Esophagus squamous epithelium (tissue), 5 donors: ENCODE measurements at regions not wholly inside any gene's neighbourhood (a gene's known extent, or its start where the extent isn't known, plus 50 kb on each side); places are given as distances from the start of the nearest gene placed in this dataset.

Experiments
- DNase-seq: peaks from one replicate; lab custom pipeline; 2025; lab: John Stamatoyannopoulos, UW
- H3K27ac ChIP-seq, 4 donors: fragments of 200-600 bp; sonication (generic); one replicate each; pipeline ENCODE4 v1.5.1; 2016 to 2019; ENCODE audit warnings: mild to moderate bottlenecking in 1 of 4
- H3K27me3 ChIP-seq, 4 donors: fragments of 200-600 bp; sonication (generic); 1 replicate in 3 of 4; 2 replicates in 1 of 4; pipeline versions ENCODE4 v1.5.1 to v1.6.0; 2017 to 2021; ENCODE audit warnings: antibody characterized with exemption in 1 of 4
- H3K36me3 ChIP-seq, 3 donors: fragments of 200-600 bp; sonication (generic); one replicate each; pipeline ENCODE4 v1.5.1; 2016 to 2019
- H3K4me1 ChIP-seq, 3 donors: fragments of 200-600 bp; sonication (generic); one replicate each; pipeline ENCODE4 v1.5.1; 2017 to 2019
- H3K4me3 ChIP-seq, 4 donors: fragments of 200-600 bp; sonication (generic); 1 replicate in 3 of 4; 2 replicates in 1 of 4; pipeline ENCODE4 v1.5.1; 2016 to 2019; ENCODE audit warnings: mild to moderate bottlenecking in 2 of 4, moderate library complexity in 1 of 4
- H3K9me3 ChIP-seq, 3 donors: fragments of 200-600 bp; sonication (generic); one replicate each; pipeline ENCODE4 v1.5.1; 2016 to 2019
- POLR2A ChIP-seq, 4 donors: fragments of 450-650 bp; IDR thresholded peaks; one replicate each; pipeline ENCODE4 v1.6.1; 2017; ENCODE audit warnings: antibody characterized with exemption in 4 of 4, mild to moderate bottlenecking in 4 of 4, moderate library complexity in 3 of 4
- WGBS, 2 donors: methylation state at CpG; one replicate each; pipeline ENCODE4 v1.1.5; 2018; 5-methylcytosine and 5-hydroxymethylcytosine counted together
- intact Hi-C: fragments of 100-400 bp; cut with DNase I; formaldehyde crosslinking; loops from one replicate; pipeline ENCODE4 v1.15.0; 2022
- TF ChIP-seq, protein P1 (sequence below), 6 experiments: fragments of 450-650 bp in 4 of 6; fragments of 200-600 bp in 2 of 6; sonication (generic) in 2 of 6; IDR thresholded peaks; one replicate each; pipeline ENCODE4 v1.5.1; 2016 to 2019; ENCODE audit warnings: antibody characterized with exemption in 6 of 6, mild to moderate bottlenecking in 4 of 6, moderate library complexity in 4 of 6
- donor health status: DM: yes; HTN: yes; CAD: no.

DNA sequence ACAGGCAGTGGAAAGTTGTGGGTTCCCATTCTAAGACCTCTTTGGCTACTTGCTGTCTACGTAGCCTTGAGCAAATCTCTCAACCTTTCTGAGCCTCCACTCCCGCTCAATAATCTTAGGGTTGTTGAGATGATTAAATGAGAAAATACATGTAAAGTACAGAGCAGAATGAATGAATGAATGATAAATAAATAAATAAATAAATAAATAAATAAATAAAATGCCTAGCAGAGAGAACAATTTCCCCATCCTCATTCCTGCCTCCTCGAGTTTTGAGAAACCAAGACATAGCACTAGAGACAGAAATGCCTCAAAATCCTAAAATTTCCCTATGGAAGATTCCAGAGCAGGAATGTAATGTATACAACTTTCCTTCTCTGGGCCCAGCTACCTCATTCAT, 128.3 kb upstream of the RAD23B start:
- Histone ChIP-seq H3K36me3 (no peaks in the 10 kb centered on the region), H3K27ac (no peak overlapping the region), H3K4me1 (no peaks in the 10 kb centered on the region), H3K4me3 (no peak overlapping the region), H3K9me3 (no peaks in the 10 kb centered on the region), H3K27me3 (peaks cover 0 to 4% (median 0%) of the 10 kb centered on the region in 4 donors)
- intact Hi-C loops: no loop called here
- WGBS, 2 donors: 88 to 97% methylated on average over 3 of the region's 3 CpGs
- DNase-seq: no peak
- TF ChIP-seq, protein P1, sequence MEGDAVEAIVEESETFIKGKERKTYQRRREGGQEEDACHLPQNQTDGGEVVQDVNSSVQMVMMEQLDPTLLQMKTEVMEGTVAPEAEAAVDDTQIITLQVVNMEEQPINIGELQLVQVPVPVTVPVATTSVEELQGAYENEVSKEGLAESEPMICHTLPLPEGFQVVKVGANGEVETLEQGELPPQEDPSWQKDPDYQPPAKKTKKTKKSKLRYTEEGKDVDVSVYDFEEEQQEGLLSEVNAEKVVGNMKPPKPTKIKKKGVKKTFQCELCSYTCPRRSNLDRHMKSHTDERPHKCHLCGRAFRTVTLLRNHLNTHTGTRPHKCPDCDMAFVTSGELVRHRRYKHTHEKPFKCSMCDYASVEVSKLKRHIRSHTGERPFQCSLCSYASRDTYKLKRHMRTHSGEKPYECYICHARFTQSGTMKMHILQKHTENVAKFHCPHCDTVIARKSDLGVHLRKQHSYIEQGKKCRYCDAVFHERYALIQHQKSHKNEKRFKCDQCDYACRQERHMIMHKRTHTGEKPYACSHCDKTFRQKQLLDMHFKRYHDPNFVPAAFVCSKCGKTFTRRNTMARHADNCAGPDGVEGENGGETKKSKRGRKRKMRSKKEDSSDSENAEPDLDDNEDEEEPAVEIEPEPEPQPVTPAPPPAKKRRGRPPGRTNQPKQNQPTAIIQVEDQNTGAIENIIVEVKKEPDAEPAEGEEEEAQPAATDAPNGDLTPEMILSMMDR (IDR thresholded peaks at IDR 0.05): no peak
- TF ChIP-seq POLR2A (IDR thresholded peaks at IDR 0.05): no peak

DNA sequence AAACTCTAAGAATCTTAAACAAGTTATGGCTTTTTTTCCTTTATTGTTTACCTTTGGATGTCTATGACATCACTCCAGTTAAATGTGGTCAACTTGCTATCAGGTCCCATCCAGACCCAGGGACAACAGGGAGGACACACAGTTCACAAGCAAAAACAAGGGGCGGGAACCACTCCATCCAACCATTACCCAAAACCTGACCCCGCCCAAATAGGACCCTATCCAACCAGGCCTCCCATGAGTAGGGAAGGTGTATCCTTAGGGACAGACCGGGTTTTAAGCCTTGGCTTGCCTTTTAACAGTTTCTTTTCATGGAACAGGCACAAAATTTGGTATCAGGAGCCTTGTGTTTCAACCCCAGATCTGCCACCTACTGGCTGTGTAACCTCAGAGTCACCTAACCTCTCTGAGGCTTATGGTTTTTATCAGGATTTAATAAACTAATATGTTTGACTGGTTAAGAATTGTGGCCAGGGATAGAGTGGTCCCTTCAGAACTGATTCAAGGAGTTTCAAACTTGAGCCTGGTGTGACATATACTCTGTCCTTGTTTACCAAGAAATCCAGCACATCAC, 127.7 kb upstream of the RAD23B start:
- no peak for DNase-seq
- peaks cover 0 to 4% (median 0%) of the 10 kb centered on the region in 4 donors for H3K27me3 ChIP-seq
- WGBS, 2 donors: 69 to 73% methylated on average over 3 of the region's 3 CpGs
- no peaks in the 10 kb centered on the region for H3K9me3 ChIP-seq
- no peak overlapping the region for H3K4me3 ChIP-seq
- intact Hi-C loops: no loop called here
- TF ChIP-seq, protein P1 (IDR thresholded peaks at IDR 0.05): no peak
- no peak for TF ChIP-seq POLR2A (IDR thresholded peaks at IDR 0.05)
- no peaks in the 10 kb centered on the region for H3K4me1 ChIP-seq
- no peaks in the 10 kb centered on the region for H3K36me3 ChIP-seq
- H3K27ac ChIP-seq: no peak overlapping the region

DNA sequence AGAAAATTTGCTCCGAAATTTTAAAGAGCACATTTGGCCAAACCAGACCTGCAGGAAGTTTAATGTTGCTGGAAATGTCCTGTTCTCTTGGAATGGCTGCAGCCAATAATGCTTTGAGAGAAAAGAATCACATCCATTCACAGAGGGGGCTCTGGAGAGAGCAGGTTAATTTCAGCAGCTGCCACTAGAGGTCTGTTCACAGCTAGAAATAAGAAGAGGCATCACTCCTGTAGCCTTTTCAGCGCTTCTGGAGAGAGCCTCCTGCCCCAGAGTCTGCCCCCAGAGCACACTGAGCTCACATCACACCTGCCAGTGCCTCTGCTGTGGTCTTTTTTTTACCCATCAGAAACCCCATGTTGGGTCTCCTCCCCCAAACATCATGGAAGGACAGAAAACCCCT, 124.8 kb upstream of the RAD23B start:
- no peak for DNase-seq
- H3K4me1 ChIP-seq: no peaks in the 10 kb centered on the region
- no peak overlapping the region for H3K27ac ChIP-seq
- no peaks in the 10 kb centered on the region for H3K27me3 ChIP-seq
- TF ChIP-seq, protein P1 (IDR thresholded peaks at IDR 0.05): peak in 2 of 6 experiments; percentile 17 to 22
- TF ChIP-seq POLR2A (IDR thresholded peaks at IDR 0.05): no peak
- intact Hi-C loops: no loop called here
- 0 to 21% methylated on average over 1 to 2 of the region's 2 CpGs for WGBS, 2 donors
- no peaks in the 10 kb centered on the region for H3K9me3 ChIP-seq
- no peaks in the 10 kb centered on the region for H3K36me3 ChIP-seq
- H3K4me3 ChIP-seq: no peak overlapping the region

DNA sequence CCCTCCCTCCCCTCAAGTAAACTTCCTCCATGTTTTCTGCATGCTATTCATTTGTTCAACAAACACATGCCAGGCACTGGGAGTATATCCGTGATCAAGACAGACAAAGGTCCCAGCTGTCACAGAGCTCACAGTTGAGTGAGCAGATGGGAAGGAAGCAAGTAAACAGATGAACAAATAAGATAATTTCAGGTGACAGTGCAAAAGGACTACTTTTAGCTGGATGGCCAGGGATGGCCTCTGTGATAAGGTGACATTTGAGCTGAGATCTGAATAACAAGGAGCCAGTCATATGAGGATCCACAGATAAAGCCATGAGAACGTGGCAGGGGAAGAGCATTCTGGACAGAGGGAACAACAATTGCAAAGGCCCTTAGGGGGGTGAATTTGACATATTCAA, 121.7 kb upstream of the RAD23B start:
- DNase-seq: no peak
- H3K27ac ChIP-seq: no peak overlapping the region
- H3K9me3 ChIP-seq: no peaks in the 10 kb centered on the region
- H3K4me1 ChIP-seq: no peaks in the 10 kb centered on the region
- no peaks in the 10 kb centered on the region for H3K27me3 ChIP-seq
- 58 to 60% methylated on average over 2 of the region's 2 CpGs for WGBS, 2 donors
- H3K4me3 ChIP-seq: no peak overlapping the region
- TF ChIP-seq, protein P1 (IDR thresholded peaks at IDR 0.05): no peak
- no peak for TF ChIP-seq POLR2A (IDR thresholded peaks at IDR 0.05)
- intact Hi-C loops: no loop called here
- no peaks in the 10 kb centered on the region for H3K36me3 ChIP-seq

DNA sequence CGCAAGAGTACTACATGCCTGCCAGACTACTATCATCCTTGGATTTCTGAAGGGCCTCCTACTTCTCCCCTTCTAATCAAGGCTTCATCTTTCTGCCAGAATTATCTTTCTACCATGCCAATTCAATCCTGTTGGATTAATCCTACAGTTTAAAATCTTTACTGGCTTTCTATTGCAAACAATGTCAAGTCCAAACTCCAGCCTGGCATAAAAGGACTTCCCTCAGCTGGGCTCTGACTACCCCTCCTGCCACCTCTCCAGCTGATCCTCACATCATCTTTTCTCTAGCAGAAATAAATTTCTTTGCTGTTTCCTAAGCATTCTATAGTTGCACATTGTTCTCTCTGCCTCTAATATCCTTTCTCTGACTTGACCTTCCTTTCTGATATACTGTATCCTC, 119.7 kb upstream of the RAD23B start:
- no peak for TF ChIP-seq POLR2A (IDR thresholded peaks at IDR 0.05)
- TF ChIP-seq, protein P1 (IDR thresholded peaks at IDR 0.05): no peak
- WGBS, 2 donors: 75 to 83% methylated on average over 1 of the region's 1 CpG
- no peak for DNase-seq
- no peaks in the 10 kb centered on the region for H3K9me3 ChIP-seq
- H3K4me1 ChIP-seq: no peaks in the 10 kb centered on the region
- no peak overlapping the region for H3K4me3 ChIP-seq
- no peak overlapping the region for H3K27ac ChIP-seq
- H3K36me3 ChIP-seq: no peaks in the 10 kb centered on the region
- H3K27me3 ChIP-seq: no peaks in the 10 kb centered on the region
- intact Hi-C loops: no loop called here
